ENCODE measurements at regions not wholly inside any gene's neighbourhood (a gene's known extent, or its start where the extent isn't known, plus 50 kb on each side); places are given as distances from the start of the nearest gene placed in this dataset.
"Not testable (repeated sequence)": the region's sequence is repeated elsewhere in the genome, so short reads cannot be mapped to it uniquely, and the experiment has no call there.

DNA sequence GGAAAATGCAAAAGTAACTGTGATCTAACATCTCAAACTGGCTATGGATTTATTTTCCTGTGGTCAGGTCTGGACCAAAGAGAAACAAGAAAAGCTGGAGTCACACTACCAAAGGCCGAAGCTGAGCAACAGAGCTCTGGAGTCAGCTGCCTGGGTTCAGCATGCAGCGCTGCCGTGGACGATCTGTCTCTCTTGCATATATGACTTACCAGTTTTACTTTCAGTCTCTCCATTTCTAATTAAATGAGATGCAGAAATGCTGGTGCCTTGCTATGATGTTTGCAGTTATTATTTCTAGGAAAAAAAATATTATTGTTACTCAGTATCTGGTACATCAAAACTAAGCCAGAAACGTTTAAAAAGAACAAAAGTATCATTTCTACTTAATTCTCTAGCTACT, 813.2 kb downstream of the RNF144A start:
- ATAC-seq (no peak), DNase-seq (ENCODE audit: low spot score) (no peak)
- intact Hi-C loops (cut with DNase I), result no loop called here

DNA sequence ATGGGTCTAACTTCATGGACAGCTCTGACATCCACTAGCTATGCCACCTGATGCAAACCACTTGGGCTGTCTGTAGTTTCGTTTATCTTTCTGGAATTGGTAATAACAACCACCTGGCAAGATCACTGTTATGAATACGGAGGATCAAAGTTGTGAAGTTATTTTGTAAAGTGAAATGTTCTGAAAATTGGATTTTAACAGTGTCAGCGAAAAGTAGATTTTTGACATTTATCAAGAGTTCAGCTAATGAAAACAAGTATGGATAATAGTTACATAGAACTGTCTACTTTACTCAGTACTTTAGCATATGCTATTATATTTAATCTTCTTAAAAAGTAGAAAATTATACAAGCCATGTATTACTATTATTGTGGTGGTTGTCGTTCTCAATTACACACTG, 813.8 kb downstream of the RNF144A start:
- intact Hi-C loops (cut with DNase I), result no loop called here
- ATAC-seq (no peak), DNase-seq (ENCODE audit: low spot score) (no peak)

DNA sequence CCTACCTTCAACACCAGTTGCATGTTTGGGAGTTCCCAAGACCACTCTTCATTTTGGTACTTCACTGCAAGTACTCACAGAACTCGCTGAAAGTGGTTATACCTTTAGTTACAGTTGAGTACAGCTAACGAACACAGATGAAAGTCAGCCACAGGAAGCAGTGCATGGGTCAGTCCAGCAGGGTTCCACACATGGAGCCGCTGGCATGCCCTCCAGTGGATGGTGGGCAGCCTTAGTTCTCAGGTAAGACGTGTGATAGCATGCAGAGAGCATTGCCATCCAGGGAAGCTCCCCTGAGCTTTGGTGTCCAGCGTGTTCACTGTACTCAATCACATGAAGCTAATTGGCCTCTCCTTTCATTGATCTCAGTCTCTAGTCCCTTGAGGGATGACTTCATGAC, 815.3 kb downstream of the RNF144A start:
- ATAC-seq, result no peak
- intact Hi-C loops (cut with DNase I), result no loop called here
- DNase-seq (ENCODE audit: low spot score), result no peak

DNA sequence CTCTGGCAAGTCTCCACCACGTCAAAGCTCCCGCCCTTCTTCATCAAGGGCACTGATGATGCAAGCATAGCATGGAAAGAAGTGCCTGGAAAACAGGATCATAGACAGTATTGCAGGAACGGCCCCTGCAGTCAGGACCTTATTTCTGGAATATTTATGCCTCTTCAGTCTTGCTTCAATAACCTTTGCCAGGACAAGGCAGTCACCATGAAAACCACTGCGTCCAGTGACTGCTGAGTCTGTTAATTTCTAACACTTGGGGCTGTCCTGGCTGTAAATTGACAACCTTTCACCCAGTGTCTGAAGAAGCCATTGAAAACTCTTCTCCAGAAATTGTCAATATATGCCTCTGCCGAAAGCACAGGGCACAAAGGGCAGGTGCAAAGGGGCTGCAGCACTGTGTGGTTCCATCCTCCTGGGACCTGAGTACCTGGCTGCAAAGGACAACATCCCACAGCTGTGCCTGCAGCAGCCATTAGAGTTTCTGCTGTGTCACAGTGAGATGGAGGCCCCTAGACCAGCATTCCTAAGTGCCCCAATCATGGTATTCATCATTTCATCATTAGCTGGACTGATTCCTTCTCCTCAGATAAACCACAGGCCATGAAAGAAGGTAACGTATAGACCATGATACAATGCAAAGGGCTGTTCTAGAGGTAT, 819.6 kb downstream of the RNF144A start:
- intact Hi-C loops (cut with DNase I), result no loop called here
- ATAC-seq, result no peak
- no peak for DNase-seq (ENCODE audit: low spot score)

DNA sequence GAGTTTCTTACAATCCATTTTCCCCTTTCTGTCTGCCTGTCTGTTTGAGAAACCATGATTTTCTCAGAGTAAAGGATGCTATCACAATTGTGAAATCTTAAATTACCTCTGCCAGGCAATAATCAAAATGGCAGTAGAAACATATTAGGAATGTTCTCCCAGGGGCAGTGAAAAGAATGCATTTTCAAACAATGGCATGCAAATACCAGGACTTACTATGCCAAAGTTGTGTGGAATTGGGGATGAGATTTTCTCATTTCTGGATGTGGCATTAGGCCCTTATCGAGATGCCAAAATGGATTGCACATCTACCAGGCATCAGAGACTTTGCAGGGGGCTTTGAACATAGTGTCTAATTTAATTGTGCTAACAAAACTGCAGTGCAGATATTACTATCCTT, 821.4 kb downstream of the RNF144A start:
- DNase-seq (ENCODE audit: low spot score) (no peak), ATAC-seq (no peak)
- intact Hi-C loops (cut with DNase I), result no loop called here

DNA sequence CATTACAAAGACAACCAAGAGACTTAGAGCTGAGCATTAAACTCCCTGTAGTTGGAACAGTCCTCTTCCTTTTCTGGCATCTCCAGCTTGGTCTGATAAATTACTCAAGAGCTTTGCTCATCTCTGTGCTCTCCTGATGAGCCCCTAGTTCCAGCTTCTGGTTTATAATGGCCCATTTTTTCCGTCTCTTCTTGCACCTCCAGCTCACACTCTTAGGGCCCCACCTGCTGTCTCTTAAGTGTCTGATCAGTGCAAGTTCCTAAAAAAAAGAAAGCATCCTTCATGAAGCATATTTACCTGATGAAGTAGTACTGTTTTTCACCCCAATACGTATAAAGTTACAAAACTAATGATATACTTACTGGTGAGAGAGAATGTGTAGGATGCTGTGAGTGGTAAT, 822.9 kb downstream of the RNF144A start:
- ATAC-seq (no peak), DNase-seq (ENCODE audit: low spot score) (no peak)
- intact Hi-C loops (cut with DNase I), result no loop called here

DNA sequence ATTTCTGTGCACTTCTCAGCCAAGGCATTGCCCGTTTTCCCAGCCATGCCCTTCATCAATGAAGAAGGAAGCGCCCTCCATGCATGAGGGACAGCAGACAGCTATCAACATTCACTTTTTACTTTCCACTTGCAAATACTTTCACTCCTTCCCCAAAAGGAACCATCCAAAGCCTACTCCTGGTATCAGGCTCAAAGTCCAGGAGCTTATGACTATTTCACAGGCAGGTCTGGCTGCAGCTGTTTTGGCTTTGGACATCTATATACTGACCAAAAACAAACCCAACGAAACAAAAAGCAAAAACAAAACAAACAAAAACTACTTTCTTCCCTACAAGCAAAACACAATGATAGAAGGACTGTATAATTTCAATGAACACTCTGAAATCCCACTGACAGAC, 825.1 kb downstream of the RNF144A start:
- intact Hi-C loops (cut with DNase I), result no loop called here

DNA sequence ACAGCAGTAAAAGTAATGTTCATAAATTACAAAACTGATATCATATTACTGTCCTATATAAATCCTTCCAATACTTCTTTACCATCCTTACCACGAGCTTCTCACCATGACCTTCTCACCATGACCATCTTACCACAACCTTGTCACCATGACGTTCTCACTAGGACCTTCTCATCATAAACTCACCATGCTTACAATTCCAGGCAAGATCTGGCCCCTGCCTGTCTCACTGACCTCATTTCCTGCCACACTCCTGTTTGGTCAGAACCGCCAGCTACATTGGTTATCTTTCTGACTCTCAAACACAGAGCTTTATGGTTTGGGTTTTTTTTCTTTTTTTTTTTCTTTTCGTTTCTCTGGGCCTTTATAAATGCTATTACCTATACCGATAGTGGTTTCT, 827.6 kb downstream of the RNF144A start:
- DNase-seq (ENCODE audit: low spot score) (no peak), ATAC-seq (no peak)
- intact Hi-C loops (cut with DNase I), result no loop called here

More for the DNA sequence above, 825.1 kb downstream of the RNF144A start:
- DNase-seq (ENCODE audit: low spot score) (no peak), ATAC-seq (no peak)

DNA sequence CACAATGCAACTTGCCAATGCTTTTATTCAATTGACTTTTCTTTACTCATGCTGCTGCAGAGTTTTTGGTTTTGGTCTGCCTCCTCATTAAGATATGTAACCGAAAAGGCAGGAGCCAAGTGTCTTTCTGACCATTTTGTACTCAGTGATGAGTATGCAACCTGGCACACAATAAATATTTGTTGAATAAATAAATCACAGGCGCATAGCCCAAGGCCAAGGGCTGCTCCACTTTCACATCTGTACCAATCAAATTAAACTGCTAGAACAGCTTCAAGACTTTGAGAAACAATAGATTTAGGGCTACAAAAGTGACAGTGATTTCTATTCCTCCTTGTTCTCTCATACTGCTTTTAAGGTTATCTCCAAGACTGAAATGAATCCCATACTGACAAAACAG, 828.2 kb downstream of the RNF144A start:
- DNase-seq (ENCODE audit: low spot score), result no peak
- ATAC-seq, result no peak
- intact Hi-C loops (cut with DNase I), result no loop called here

DNA sequence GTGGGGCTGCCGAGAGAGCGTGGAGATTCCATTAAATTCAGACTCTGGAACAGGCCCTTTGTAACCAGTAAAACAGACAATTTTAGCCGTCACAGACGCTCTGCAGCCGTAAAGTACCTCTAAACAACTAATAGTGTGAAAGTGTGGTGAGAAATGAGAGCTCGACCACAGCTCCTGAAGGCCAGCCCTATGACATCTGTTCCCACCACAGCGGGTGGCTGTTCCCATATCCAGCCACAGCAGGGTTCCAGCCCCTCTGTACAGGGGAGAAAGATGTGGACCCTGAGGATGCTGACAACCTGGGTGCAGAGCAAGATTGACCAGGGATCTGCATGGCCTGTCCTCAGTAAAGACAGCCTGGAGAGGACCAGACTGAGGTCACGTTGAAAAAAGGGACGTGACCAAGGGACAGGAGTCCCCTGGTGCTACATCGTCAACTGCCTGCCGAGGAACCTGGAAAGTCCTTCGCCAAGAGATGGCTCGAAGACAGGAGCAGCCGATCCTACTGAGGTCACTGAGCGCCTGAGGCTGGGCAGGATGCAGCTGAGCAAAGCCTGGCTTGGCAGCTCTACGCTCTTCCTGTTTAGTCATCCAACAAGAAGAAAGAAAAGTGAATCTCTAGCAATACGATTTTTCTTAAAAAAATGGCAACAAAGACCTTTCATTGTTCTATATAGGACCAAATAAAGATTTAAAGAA, 831.7 kb downstream of the RNF144A start:
- intact Hi-C loops (cut with DNase I), result no loop called here
- DNase-seq (ENCODE audit: low spot score) (no peak), ATAC-seq (no peak)

DNA sequence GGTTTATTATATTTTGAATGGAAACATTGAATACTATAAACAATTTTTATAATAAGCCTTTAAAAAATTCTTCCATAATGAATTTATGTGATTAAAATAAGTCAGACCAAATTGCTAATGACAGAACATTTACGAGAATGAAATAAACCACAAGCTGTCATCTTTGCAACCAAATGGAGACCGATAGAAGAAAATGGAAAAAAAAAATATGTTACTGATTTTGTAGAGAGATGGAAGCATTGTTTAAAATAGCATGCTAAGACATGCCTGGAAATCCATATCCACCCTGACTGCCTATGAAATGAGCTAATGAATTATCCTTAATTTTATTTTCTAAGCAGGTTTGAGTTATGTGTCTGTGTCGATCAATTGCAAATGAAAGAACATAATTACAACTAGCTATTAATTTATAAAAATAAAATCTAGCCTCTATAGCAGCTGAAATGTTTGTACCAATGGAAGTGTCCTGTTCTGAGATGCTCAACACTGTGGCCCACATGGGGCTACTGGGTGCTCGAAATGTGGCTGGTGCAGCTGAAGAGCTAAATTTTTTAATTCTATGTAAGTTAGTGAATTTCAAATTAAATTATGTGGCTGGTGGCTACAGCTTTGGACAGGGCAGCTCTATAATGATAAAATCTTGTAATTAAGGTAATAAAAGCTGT, 832.8 kb downstream of the RNF144A start:
- ATAC-seq, result no peak
- DNase-seq (ENCODE audit: low spot score), result no peak
- intact Hi-C loops (cut with DNase I), result no loop called here

DNA sequence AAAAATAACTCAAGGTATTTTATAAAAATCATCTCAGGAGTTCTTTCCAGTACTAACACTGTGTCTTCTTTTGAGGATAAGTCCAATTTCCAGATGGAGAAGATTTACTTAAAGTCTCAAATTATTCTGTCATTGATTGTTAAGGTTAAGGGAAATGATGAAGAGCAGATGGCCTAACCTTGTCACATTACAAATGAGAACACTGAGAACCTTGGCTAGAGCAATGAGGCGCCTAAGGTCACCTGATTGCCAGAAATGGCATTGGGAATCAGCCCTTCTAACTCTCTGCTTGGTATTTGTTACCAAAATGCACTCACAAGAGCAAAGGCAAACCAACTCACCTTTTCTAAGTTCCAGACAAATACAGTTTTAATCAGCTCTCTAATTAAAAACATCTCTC, 835.1 kb downstream of the RNF144A start:
- no peak for ATAC-seq
- intact Hi-C loops (cut with DNase I), result no loop called here
- DNase-seq (ENCODE audit: low spot score), result no peak

DNA sequence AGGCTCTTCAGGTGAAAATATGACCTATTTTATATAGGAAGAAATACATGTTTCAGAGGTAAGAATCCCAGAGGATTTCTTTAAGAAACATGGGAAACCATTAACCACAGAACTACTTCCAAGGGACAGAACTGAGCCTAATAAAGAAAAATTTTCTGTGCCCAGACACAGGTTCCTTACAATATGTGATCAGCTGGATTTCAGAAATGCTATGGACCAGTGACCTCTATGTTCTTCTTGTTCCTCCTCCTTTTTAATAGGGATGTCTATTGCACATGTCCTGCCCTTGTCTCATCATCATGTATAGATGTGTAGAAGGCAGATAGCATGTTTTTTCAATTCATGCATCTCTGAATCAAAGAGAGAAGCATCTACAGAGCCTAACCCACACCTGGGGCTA, 836.6 kb downstream of the RNF144A start:
- no peak for ATAC-seq
- DNase-seq (ENCODE audit: low spot score), result no peak
- intact Hi-C loops (cut with DNase I), result no loop called here

DNA sequence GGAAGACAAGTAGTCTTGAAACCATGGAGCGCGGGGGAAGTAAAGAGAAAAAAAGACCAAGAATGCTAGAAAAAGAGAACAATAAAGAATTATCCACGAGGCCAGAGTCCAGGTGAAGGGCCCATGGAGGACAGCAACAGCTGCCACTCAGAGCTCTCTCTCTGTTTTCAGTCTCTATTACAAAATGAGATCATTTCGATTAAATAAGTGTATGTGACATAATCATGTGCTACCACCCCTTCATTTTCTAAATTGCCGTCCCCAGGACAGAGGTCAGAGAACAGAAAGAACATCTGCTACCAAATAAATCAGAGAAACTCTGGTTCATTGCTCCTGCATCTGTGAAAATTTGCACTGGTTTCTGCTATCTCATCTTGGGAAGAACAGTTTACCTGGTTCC, 838.7 kb downstream of the RNF144A start:
- no peak for DNase-seq (ENCODE audit: low spot score)
- intact Hi-C loops (cut with DNase I), result no loop called here
- no peak for ATAC-seq

DNA sequence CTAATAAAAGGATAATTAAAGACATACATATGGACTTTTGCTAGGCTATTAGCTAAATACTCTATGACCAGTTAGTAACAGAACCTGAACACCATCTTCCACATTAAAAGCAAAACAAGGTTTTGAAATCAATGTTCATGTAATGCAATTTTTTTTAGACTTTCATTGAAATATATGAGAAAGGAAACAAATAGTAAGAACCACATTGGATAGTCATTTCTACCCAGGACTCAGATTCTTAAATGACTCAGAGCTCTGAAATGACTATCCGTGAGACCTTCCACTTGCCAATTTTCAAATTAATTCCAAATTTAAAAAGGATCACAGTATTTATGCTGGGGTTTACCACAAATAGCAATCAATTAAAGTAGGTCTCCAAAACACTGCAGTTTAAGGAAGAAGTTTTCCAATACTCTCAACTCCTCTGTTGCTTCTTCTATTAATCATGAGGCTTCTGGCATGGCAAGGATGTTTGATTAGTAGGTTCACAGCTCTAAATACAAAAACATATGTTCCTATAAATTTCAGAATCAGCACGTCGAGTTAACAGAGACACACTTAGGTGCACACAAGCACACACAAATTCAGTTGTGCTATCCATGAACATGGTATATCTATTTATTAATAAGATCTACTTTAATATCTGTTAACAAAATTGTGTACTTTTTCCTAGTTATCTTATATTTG, 841.0 kb downstream of the RNF144A start:
- no peak for ATAC-seq
- intact Hi-C loops (cut with DNase I), result no loop called here
- no peak for DNase-seq (ENCODE audit: low spot score)

DNA sequence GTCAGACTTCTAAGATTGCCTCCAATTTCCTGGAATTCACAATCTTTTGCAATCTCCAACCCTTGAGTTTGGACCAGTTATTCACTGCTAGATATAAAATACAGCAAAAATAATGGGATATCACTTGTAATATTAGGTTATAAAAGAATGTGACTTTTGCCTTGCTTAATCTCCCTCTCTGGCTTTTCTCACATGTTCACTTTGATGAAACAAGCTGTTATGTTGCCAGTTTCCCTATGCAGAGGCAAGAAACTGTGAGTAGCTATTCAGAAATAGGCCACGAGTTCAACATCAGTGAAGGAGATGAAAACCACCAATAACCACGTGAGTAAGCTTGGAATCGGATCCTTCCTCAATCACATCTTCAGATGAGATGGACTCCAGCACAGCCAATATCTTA, 842.7 kb downstream of the RNF144A start:
- intact Hi-C loops (cut with DNase I), result no loop called here
- ATAC-seq (no peak), DNase-seq (ENCODE audit: low spot score) (no peak)

DNA sequence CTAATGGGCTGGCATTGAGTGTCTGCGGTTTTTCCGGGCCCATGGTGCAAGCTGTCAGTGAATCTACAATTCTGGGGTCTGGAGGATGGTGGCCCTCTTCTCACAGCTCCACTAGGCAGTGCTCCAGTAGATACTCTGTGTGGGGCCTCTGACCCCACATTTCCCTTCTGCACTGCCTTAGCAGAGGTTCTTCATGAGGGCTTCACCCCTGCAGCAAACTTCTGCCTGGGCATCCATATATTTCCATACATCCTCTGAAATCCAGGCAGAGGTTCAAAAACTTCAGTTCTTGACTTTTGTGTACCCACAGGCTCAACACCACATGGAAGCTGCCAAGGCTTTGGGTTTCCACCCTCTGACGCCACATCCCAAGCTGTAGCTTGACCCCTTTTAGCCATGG, 846.2 kb downstream of the RNF144A start:
- ATAC-seq; DNase-seq (ENCODE audit: low spot score); intact Hi-C loops (cut with DNase I): not testable (repeated sequence)

DNA sequence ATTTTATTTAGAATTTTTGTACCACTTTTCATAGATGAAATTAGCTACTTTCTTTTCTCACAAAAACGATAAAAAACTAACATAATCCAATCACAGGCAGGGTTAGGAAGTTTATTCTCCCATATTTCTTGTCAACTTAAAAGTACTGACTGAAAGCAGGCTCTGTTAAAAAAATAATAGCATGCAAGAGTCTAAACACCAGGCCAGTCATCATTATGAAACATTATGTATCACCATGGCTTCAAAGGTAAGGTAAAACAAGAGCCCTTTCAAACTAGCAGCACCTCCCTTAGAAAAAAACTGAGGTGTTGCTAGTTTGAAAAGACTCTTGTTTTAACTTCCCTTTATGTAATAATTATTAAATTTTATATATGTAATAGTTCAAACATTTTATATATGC, 848.0 kb downstream of the RNF144A start:
- intact Hi-C loops (cut with DNase I), result no loop called here
- ATAC-seq (no peak), DNase-seq (ENCODE audit: low spot score) (no peak)

DNA sequence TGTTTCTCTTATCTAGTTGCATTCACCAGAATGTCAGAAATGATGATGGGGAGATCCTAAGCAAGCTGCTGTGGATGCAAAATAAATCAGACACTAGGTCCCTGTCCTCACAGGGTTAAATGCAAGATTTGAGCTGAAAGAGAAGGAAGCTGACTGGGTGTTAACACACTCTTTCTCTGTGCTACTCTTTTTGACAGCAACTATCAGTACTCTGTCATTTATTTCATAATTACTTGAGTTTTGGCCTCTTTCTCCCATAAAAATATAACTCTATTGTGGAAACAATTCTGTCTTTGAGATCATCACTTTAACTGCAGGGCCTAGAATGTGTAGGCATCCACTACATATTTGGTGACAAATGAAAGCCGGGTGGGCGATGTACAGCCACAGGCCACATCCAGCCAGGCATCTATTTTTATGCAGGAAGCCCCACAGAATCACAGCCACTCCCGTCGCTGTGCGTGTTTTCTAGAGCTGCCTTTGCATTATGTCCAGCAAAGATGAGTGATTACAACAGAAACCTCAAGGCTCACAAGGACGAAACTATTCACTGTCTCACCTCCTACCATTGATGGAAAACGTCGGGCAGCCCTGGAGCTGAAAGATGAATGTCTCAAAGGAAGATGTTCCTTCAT, 849.0 kb downstream of the RNF144A start:
- DNase-seq (ENCODE audit: low spot score), result no peak
- no peak for ATAC-seq
- intact Hi-C loops (cut with DNase I), result no loop called here
